Body of pancreas (tissue), 4 donors: ENCODE measurements at regions not wholly inside any gene's neighbourhood (a gene's known extent, or its start where the extent isn't known, plus 50 kb on each side); places are given as distances from the start of the nearest gene placed in this dataset.

Experiments
- ATAC-seq: fragments of 150-250 bp; one replicate; pipeline ENCODE4 v1.9.1; 2016
- DNase-seq, 4 donors: peaks; one replicate each; pipeline ENCODE4 v3.0.0-alpha.2; 2019
- H3K27ac ChIP-seq, 4 donors: fragments of 200-600 bp; sonication (generic); 1 replicate in 3 of 4; 2 replicates in 1 of 4; pipeline versions ENCODE4 v1.5.1 to v1.6.1; 2016 to 2019; ENCODE audit warnings: mild to moderate bottlenecking in 1 of 4, mixed read lengths in 1 of 4, moderate library complexity in 1 of 4
- H3K27me3 ChIP-seq, 2 donors: fragments of 200-600 bp; sonication (generic); one replicate each; pipeline ENCODE4 v1.6.0; 2016; ENCODE audit warnings: mild to moderate bottlenecking in 1 of 2
- H3K36me3 ChIP-seq, 2 donors: fragments of 200-600 bp; sonication (generic); replicated peaks in 1 of 2; 2 replicates each; pipeline ENCODE4 v1.5.1; 2016; ENCODE audit warnings: low read depth in 2 of 2; ENCODE audit not compliant: insufficient read depth in 1 of 2
- H3K4me1 ChIP-seq: fragments of 200-600 bp; sonication (generic); one replicate; pipeline ENCODE4 v1.6.0; 2016
- H3K4me3 ChIP-seq, 2 donors: fragments of 200-600 bp; sonication (generic); 1 replicate in 1 of 2; 2 replicates in 1 of 2; pipeline ENCODE4 v1.5.1; 2016 to 2019
- H3K9me3 ChIP-seq, 3 donors: fragments of 200-600 bp; sonication (generic); 1 replicate in 2 of 3; 2 replicates in 1 of 3; pipeline ENCODE4 v1.5.1; 2016
- POLR2A ChIP-seq, 3 donors: fragments of 450-650 bp; IDR thresholded peaks; one replicate each; pipeline ENCODE4 v1.6.1; 2016; ENCODE audit warnings: antibody characterized with exemption in 3 of 3, mild to moderate bottlenecking in 2 of 3
- WGBS, 2 donors: methylation state at CpG; one replicate each; pipeline ENCODE4 v1.1.5; 2017; 5-methylcytosine and 5-hydroxymethylcytosine counted together
- intact Hi-C: fragments of 100-400 bp; cut with DNase I; formaldehyde crosslinking; loops from one replicate; pipeline ENCODE4 v1.15.1; 2023
- TF ChIP-seq, protein P1 (sequence below), 7 experiments: fragments of 450-650 bp in 4 of 7; fragments of 200-600 bp in 3 of 7; sonication (generic) in 3 of 7; IDR thresholded peaks; one replicate each; pipeline ENCODE4 v1.5.1; 2016 to 2019; ENCODE audit warnings: antibody characterized with exemption in 7 of 7

DNA sequence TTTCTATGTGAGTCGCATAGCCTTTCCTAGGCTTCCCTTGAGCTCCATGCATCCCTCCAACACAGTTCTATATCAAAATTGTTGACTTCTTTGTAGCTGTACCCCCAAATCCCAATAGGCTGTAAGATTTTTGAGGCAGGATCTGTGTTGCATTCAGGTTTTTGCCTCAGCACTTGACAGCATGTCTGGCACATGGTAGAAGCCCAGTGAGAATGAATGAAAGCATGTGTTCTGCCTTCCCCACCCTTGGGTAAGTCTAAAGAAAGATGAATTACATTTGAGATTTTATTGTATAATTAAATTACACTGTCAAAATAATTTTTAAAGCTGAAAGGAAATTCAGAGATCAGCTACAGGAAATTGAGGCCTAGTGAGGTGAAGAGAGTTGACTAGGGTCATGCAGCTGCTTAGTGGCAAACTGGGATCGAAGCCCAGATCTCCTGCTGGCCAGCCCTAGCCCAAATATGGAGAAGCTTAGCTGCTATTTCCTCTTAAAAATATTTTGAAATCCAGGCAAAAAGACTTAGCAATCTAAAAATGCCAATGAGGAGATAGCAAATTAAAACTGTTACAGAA, 122.5 kb downstream of the SPATA18 start:
- Histone ChIP-seq H3K27ac (no peak overlapping the region), H3K36me3 (no peaks in the 10 kb centered on the region), H3K4me1 (no peaks in the 10 kb centered on the region), H3K27me3 (no peaks in the 10 kb centered on the region), H3K9me3 (no peaks in the 10 kb centered on the region), H3K4me3 (no peak overlapping the region)
- TF ChIP-seq, protein P1, sequence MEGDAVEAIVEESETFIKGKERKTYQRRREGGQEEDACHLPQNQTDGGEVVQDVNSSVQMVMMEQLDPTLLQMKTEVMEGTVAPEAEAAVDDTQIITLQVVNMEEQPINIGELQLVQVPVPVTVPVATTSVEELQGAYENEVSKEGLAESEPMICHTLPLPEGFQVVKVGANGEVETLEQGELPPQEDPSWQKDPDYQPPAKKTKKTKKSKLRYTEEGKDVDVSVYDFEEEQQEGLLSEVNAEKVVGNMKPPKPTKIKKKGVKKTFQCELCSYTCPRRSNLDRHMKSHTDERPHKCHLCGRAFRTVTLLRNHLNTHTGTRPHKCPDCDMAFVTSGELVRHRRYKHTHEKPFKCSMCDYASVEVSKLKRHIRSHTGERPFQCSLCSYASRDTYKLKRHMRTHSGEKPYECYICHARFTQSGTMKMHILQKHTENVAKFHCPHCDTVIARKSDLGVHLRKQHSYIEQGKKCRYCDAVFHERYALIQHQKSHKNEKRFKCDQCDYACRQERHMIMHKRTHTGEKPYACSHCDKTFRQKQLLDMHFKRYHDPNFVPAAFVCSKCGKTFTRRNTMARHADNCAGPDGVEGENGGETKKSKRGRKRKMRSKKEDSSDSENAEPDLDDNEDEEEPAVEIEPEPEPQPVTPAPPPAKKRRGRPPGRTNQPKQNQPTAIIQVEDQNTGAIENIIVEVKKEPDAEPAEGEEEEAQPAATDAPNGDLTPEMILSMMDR (IDR thresholded peaks at IDR 0.05): no peak
- no peak for TF ChIP-seq POLR2A (IDR thresholded peaks at IDR 0.05)
- DNase-seq: peak in 2 of 4 donors; percentile 16 to 20
- WGBS, 2 donors: 64 to 74% methylated on average over 2 of the region's 2 CpGs
- intact Hi-C loops: no loop called here
- ATAC-seq: no peak

DNA sequence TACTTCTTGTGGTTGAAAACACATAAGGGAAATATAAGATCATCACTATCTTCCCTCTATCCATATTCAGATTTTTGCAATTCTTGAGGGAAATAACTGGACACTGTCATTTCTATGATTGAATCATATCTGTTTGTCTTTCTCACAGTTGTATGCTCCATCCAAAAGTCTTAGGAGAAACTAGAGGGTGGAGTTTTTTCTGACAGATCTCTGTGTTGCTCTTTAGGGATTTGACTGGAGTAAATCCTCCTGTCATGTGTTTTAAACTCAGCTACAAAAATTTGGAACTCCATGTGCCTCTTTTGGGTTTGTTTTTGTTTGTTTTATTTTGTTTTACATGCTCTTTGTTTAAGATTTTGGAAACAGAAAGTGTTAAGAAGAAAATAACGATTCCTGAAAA, 136.5 kb downstream of the SPATA18 start:
- Histone ChIP-seq H3K27me3 (no peaks in the 10 kb centered on the region), H3K9me3 (no peaks in the 10 kb centered on the region), H3K36me3 (no peaks in the 10 kb centered on the region), H3K4me3 (no peak overlapping the region), H3K4me1 (no peaks in the 10 kb centered on the region), H3K27ac (no peak overlapping the region)
- DNase-seq (no peak), ATAC-seq (no peak)
- WGBS, 2 donors: 29 to 33% methylated on average over 1 of the region's 1 CpG
- intact Hi-C loops: no loop called here
- TF ChIP-seq POLR2A (IDR thresholded peaks at IDR 0.05): no peak
- TF ChIP-seq, protein P1 (IDR thresholded peaks at IDR 0.05): no peak

DNA sequence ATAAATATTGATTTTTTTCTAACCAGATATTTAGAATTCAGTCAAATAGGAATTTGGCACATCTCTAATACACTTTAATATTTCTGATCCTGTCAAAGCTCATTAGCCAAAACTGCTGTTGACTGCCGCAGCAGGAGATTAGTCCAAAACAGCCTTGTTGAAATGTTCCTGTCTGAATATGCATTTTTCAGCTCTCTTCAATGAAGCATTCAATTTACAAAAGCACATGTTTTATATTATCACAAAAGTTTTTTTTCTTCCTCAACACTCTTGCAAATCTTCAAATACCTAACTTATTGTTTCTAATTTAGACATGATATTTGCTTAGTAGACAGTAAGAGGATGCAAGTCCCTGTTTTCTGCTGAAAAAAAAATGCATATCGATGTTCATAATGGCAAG, 140.9 kb downstream of the SPATA18 start:
- Histone ChIP-seq H3K27me3 (no peaks in the 10 kb centered on the region), H3K4me3 (no peak overlapping the region), H3K9me3 (no peaks in the 10 kb centered on the region), H3K4me1 (no peaks in the 10 kb centered on the region), H3K36me3 (no peaks in the 10 kb centered on the region), H3K27ac (no peak overlapping the region)
- TF ChIP-seq, protein P1 (IDR thresholded peaks at IDR 0.05): no peak
- no peak for TF ChIP-seq POLR2A (IDR thresholded peaks at IDR 0.05)
- intact Hi-C loops: no loop called here
- no peak for DNase-seq
- ATAC-seq: no peak
- WGBS, 2 donors: 52 to 56% methylated on average over 2 of the region's 2 CpGs

DNA sequence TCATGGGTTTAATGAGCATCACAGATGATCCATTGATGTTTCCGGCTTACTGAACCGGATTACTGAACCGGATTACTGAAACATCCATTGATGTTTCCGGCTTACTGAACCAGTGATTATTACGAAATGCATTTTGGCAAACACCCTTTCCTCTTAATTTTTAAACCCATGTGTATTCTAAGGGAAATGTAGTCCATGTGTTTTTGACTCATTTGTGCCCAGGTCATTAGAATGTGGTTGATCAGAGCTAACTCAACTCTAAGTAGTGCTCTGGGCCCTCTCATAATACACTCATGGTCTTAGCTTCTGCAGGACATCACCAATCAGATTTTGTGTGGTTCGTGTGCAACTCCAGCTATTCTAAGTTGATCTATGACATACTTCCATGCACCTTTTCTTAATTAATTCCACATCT, 141.6 kb downstream of the SPATA18 start:
- H3K9me3 ChIP-seq: no peaks in the 10 kb centered on the region
- no peak overlapping the region for H3K27ac ChIP-seq
- no peaks in the 10 kb centered on the region for H3K36me3 ChIP-seq
- intact Hi-C loops: no loop called here
- H3K4me3 ChIP-seq: no peak overlapping the region
- no peak for DNase-seq
- no peaks in the 10 kb centered on the region for H3K27me3 ChIP-seq
- WGBS, 2 donors: 27 to 38% methylated on average over 5 to 6 of the region's 6 CpGs
- no peak for ATAC-seq
- TF ChIP-seq POLR2A (IDR thresholded peaks at IDR 0.05): no peak
- TF ChIP-seq, protein P1 (IDR thresholded peaks at IDR 0.05): no peak
- H3K4me1 ChIP-seq: no peaks in the 10 kb centered on the region

DNA sequence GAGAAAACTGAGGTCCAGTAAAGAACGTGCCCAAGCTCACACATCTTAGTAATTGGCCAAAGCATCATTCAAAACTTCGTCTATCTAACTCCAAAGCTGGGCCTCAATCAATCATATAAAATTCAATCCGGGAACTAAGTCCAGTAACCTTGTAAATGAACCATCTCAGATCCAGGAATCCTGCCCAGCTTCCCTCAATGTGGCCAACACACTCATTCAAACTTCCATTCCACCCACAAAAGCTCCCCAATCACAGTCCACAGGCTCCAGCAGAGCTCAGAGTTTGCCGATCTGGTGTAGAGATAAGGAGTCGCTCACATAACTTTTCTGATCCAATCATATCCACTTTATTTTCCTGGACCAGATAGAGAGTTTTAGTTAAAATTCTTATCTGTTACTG, 144.8 kb downstream of the SPATA18 start:
- Histone ChIP-seq H3K4me3 (no peak overlapping the region), H3K27ac (no peak overlapping the region), H3K27me3 (no peaks in the 10 kb centered on the region), H3K9me3 (no peaks in the 10 kb centered on the region), H3K4me1 (no peaks in the 10 kb centered on the region), H3K36me3 (no peaks in the 10 kb centered on the region)
- TF ChIP-seq, protein P1 (IDR thresholded peaks at IDR 0.05): no peak
- no peak for TF ChIP-seq POLR2A (IDR thresholded peaks at IDR 0.05)
- 53 to 57% methylated on average over 5 of the region's 5 CpGs for WGBS, 2 donors
- no peak for DNase-seq
- no peak for ATAC-seq
- intact Hi-C loops: no loop called here
